Neural progenitor cell (in vitro differentiated cells): ENCODE measurements at regions not wholly inside any gene's neighbourhood (a gene's known extent, or its start where the extent isn't known, plus 50 kb on each side); places are given as distances from the start of the nearest gene placed in this dataset.

Experiments
- EZH2phosphoT487 ChIP-seq: fragments of 200-600 bp; sonication (generic); IDR thresholded peaks from 2 replicates; pipeline ENCODE4 v1.6.1; 2017; ENCODE audit warnings: antibody characterized with exemption
- TF ChIP-seq, protein P1 (sequence below): fragments of 200-600 bp; sonication (generic); IDR thresholded peaks from 2 replicates; pipeline ENCODE4 v1.5.1; 2017; ENCODE audit warnings: antibody characterized with exemption, mild to moderate bottlenecking

DNA sequence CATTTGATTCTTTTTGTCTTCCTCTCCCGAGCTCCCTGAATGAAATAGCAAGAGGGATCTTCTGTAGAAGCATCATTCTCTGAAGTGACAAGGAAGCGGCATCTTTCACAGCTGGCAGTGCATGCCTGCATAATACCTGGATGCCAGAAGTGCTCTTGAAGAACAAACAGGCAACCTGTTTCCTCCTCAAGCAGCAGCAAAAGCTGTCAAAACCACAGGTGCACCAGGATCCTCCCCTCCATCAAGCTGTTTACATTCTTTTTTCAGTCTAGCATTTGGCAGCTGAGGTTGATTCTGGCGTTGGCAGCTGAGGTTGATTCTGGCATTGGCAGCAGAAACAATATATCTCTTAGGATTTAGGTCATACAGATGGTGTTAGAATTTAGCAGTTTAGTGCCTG, 979.0 kb downstream of the TUSC7 start:
- TF ChIP-seq, protein P1, sequence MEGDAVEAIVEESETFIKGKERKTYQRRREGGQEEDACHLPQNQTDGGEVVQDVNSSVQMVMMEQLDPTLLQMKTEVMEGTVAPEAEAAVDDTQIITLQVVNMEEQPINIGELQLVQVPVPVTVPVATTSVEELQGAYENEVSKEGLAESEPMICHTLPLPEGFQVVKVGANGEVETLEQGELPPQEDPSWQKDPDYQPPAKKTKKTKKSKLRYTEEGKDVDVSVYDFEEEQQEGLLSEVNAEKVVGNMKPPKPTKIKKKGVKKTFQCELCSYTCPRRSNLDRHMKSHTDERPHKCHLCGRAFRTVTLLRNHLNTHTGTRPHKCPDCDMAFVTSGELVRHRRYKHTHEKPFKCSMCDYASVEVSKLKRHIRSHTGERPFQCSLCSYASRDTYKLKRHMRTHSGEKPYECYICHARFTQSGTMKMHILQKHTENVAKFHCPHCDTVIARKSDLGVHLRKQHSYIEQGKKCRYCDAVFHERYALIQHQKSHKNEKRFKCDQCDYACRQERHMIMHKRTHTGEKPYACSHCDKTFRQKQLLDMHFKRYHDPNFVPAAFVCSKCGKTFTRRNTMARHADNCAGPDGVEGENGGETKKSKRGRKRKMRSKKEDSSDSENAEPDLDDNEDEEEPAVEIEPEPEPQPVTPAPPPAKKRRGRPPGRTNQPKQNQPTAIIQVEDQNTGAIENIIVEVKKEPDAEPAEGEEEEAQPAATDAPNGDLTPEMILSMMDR, result no peak
- no peak for TF ChIP-seq EZH2phosphoT487
